Islet of Langerhans (tissue), 1 donor: ENCODE measurements at regions not wholly inside any gene's neighbourhood (a gene's known extent, or its start where the extent isn't known, plus 50 kb on each side); places are given as distances from the start of the nearest gene placed in this dataset.
A peak's percentile ranks its signal among the peaks of the same experiment; 100 is the strongest.
"Not testable (repeated sequence)": the region's sequence is repeated elsewhere in the genome, so short reads cannot be mapped to it uniquely, and the experiment has no call there.

Experiments
- FAIRE-seq: peaks from one replicate; lab custom pipeline; 2011; peaks lifted over from hg19 to GRCh38; lab: Jason Lieb, UNC

DNA sequence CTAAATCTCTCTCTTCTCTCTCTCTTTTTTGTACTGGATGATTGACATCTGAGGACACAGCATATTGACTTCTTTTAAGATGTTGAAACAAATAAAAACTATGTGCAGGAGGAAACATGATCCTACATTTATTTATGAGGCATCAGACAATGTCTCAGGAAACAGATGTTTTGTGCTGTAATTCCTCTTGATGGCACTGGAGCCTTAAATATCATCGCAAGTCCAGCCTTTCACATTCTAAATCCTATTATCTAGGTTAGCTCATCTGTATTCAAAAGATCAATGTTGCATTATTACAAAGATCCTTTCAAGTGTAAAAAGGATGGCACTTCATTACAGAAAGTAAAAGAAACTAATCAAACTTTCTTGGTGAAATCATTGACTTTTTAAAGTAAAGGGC lies 63.9 kb downstream of the MAT2B start:
- FAIRE-seq = peak; percentile 93

DNA sequence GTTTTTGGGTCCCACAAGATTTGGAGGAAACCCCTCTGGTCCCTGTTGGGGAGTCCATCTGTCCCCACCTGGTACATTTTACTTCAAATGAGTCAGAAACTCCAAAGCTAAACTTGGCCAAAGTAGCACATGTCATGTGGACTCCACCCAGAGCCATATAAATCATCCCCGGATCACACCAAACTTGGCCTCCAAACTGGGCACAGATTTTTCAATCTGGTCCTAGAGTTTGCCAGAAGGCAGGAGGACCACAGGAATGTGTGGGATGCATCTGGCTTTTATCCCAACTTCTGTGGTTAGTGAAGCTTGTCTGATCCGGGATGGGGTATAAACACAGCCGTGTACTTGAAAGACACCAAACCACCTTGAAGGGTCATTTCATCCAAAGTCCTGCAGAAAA lies 66.3 kb downstream of the MAT2B start:
- no peak for FAIRE-seq

DNA sequence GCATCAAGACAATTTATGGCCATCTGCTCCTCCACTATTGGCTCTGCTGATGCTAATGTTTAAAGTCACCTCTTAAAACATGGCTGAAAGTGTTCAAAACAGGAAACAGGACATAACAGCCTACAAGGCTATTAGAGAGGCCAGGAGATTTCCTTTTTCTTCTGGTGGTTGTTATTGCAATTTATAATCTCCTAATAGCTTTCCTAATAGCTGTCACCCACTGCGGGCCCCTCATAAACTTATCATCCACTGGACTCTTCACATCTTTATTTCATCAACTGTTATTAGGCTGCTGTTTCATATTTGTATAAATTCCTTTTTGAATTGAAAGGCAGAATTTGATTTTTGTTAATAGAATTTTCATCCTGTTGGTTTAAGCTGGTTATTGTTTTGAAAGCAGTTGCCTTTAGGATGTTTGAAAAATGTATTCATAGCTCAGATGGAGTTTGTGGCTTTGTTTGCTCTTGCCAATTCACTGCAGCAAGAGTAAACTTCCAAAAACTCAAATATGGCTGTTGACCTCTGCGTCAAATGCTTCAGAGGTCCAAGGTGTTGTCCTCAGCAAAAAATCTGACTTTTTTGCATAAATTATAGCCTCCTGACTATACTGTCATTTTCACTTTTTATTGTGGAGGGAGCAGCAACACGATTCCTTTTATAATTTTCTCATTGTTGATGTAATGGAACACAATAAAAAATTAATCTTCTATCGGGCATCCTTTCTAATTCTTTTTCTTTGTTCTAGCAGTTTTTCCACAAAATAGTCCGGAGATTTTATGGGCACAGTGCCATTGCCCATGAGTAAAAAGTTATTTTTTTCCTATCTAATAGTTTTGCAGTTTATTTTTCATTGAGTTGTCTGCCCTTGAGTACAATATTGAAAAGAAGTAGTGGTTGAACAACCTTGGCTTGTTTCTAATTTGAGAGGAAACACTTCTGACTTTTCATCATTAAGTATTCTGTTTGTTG lies 69.3 kb downstream of the MAT2B start:
- FAIRE-seq = no peak

DNA sequence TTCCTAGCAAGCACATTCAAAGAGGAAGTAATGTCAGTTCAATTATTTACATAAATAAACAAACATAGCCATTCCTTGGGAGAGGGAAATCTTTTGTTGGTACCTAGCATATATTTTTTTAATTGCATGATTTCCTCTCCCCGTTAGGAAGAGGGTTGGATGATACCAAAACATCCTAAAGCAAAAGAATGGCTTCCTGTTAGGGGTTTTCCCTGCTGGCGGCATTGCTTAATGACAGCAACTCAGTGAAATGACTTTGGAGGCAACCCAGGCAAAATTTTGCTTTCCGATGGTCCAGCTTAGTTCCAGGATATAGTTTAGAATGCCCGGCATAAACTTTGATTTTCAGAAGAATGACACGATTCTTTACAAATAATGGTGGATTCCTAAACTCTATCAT lies 73.2 kb downstream of the MAT2B start:
- no peak for FAIRE-seq

DNA sequence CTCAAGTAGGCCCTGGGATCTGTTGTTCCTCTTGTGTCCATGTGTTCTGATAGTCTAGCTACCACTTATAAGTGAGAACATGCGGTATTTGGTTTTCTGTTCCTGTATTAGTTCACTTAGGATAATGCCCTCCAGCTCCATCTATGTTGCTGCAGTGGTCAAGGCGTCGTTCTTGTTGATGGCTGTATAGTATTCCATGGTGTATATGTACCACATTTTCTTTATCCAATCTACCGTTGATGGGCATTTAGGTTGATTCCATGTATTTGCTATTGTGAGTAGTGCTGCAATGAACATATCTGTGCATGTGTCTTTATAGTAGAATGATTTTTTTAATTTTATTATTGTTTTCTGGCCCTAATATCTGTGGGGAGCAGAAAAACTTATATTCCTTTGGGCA lies 74.3 kb downstream of the MAT2B start:
- no peak for FAIRE-seq

DNA sequence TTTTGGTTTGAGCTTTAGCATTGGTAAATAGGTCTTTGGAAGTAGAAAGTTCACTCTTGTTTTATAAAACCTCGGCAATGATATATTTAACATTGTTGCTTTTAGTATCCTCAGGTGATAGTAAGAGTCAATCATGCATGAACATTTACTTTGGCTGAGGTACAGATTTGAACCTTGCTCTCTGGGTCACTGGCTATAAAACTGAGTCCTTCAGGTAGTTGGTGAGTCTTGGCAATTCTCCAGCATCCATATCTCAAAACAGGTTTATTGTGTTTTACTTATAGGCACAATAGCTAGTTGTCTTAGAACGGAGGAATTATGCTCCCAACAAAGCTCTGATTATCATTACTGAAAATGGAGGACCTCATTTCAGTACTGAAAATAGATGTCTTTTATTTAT lies 75.1 kb downstream of the MAT2B start:
- no peak for FAIRE-seq

DNA sequence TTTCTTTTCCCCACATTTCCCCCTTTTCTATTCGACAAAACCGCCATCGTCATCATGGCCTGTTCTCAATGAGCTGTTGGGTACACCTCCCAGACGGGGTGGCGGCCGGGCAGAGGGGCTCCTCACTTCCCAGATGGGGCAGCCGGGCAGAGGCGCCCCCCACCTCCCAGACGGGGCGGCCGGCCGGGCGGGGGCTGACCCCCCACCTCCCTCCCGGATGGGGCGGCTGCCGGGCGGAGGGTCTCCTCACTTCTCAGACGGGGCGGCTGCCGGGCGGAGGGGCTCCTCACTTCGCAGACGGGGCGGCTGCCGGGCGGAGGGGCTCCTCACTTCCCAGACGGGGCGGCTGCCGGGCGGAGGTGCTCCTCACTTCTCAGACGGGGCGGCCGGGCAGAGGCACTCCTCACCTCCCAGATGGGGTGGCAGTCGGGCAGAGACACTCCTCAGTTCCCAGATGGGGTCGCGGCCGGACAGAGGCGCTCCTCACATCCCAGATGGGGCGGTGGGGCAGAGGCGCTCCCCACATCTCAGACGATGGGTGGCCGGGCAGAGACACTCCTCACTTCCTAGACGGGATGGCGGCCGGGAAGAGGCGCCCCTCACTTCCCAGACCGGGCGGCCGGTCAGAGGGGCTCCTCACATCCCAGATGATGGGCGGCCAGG lies 78.2 kb downstream of the MAT2B start:
- not testable (repeated sequence) for FAIRE-seq

DNA sequence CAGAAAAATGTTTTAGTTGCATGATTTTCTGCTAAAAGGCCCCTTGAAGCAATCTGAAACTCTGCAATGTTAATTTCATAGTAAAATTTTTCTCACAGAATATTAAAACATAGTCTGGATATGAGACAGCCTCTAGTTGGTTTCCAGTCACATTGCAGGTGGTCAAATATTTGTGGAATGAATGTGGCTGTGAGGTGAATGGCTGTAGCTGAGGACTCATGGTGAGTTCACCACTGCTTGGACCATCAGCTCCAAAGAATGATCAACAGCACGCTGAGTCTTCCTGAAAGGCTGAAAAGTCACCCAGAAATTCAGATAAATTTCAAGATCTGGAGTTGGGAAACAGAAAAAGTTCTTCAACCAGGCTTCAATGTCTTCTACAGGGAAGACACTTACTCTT lies 79.8 kb downstream of the MAT2B start:
- FAIRE-seq = no peak

DNA sequence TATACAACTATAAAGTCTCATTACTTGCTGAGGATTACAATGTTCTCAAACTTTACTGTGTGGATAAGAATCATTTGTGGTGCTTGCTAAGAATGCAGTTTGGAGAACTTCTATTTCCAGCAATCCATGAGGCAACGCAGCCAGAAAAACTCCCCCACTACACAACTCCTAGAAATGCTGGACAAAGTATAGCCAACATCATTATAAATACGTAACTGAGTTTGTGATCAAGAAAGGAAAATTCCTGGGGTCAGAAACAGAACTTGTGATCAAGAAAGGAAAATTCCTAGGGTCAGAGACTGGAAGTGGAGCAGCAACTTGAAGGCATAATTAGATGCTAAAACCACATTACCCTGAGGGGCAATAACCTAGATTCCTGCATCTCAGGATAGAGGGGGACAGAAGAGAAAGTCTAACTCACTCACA lies 81.1 kb downstream of the MAT2B start:
- FAIRE-seq = no peak

DNA sequence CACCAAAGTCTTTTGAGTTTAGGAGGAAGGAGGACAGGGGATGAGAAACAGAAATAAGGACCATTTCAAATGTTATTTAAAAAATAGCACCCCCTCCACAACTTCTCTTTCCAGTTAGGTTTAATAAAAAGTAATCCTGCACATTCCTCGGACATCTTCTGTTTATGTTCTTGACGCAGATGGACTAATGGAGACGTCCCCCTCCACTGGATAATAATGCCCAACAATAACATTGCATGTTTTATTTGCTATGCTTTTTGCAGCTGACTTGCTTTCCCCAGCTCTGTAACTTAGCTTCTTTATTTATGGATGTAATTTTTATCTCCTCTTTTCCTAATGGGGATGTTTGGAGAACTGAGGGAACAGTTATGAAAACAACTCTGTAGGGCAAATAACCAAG lies 89.5 kb downstream of the MAT2B start:
- no peak for FAIRE-seq

DNA sequence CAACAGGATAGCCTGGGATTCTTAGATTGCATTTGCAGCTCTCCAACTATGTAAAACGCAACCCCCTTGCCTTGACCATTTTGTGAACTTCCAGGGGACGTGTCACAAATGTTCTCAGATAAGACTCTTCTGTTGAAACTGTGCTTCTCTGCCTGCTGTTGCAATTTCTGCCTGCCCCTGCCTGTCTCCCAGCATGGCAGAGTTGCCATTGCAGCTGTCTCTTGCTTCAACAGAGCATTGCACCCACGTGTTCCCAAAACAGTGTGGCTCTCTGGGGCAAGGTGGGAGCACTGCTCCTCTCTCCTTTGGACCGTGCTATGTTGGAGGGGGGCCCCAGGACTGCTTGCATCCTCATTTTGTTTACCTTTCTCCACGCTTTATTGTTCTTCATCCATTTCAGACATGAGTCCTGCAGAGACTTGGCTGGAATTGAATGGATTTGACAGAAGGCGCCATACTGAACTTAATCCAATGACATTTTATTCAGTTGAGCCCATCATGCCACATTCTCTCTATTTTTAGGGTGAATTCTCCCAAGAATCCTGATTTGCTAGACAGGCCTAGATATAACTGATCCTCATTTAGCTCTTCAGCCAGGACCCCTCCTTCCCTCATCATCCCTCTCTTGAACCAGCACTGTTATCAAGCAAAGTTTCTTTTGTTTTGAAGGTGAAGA lies 90.7 kb downstream of the MAT2B start:
- no peak for FAIRE-seq

DNA sequence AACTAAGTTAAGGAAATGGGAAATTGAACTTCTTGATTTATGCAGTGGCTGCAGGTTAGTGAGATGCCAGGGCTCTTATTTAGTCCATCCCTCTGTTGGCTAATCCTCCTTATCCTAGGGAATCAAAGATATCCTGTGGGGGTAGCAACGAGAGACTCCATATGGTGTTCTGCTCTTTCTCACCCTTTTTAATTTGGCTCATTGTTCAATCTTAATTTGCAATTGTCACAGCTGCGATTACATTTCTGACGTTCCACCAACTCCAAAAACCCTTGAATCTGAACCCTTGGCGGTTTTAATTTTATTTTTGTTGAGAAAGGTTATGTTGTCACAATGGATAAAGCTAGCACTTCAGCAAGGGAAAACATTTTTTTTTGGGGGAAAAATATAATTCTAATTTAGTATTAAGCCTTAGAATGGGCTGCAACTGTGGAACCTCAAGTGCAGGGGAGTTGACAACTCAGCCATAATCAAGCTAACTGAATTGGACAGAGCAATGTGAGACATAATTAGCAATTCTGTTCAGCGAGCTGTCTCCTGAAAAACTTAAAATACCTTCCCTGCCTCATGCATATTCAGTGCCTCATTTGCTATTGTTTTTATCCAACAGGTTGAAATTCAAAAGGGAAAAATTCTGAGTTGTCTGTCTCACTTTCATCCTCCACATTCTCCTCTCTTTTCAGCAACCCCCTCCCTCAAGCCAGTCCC lies 91.3 kb downstream of the MAT2B start:
- FAIRE-seq = no peak

DNA sequence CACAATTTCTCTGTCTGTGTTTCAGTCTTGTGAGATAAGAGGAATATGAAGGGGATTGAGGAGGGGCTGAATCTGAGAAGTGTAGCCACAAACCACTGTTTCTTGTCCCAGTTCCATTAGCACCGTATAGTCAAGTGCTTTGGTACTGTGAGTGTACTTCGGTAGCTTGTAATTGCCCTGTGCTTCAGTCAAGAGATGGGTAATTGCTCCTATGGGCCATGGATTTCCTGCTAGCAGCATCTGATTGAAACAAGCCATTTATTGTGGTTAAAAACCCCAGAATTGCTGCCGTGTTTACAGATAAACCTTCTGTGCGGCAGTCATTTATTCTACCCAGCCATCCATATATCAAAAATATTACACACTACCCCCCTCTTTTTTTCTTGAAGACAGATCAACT lies 98.6 kb downstream of the MAT2B start:
- no peak for FAIRE-seq

DNA sequence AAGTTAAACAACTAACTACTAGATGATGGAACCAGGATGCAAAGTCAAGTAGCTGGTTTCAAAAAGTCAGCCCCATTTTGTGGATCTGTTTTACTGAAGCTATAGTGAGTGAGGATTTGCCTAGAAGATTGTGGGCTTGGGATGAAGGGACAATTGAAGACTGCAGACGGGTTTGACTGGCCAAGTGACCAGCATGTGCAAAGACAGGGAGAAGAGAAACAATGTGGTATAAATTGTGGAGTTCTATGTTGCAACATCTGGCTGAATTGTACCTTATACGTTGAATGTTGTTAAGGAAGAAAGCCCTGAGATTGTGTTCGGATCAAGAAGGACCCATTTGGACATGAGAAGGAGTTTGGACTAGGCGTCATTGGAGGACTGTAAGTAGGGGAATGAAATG lies 101.8 kb downstream of the MAT2B start:
- no peak for FAIRE-seq

DNA sequence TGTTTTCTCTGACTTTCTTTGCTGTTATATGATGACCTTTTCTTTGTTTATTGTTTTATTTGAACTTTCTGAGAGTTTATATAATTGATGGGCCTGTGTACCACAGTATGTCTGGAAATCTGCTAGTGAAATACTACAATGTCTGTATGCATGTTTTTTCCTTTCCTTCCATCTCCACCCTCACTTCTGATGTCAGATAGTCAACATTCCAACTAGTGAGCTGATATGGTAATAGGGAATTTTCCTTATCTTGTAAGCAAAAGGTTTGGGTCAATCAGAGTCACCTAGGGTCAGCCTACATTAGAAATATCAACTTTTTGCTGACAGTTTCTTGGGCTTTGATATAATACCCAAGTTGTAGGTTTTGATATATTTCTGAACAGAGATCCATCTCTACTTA lies 103.2 kb downstream of the MAT2B start:
- FAIRE-seq = no peak

DNA sequence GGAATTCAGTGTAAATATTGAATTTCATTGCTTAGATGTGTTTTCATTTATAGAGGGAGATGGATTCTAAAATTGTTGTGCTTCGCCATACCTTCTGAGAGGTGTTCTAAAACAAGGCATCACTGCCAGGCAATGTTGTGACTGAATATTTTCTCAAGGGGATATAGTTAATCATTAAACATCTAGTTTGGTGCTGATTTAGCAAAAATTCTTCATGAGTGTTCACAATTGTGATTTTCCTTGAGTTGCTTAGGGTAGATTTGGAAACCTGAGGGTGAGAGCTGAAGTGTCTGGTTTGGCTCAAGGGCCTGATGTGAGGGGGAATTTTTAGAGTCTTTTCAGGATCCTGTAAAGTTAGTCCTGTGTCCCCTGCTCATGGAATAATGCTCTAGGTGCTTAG lies 104.5 kb downstream of the MAT2B start:
- peak; percentile 71 for FAIRE-seq

DNA sequence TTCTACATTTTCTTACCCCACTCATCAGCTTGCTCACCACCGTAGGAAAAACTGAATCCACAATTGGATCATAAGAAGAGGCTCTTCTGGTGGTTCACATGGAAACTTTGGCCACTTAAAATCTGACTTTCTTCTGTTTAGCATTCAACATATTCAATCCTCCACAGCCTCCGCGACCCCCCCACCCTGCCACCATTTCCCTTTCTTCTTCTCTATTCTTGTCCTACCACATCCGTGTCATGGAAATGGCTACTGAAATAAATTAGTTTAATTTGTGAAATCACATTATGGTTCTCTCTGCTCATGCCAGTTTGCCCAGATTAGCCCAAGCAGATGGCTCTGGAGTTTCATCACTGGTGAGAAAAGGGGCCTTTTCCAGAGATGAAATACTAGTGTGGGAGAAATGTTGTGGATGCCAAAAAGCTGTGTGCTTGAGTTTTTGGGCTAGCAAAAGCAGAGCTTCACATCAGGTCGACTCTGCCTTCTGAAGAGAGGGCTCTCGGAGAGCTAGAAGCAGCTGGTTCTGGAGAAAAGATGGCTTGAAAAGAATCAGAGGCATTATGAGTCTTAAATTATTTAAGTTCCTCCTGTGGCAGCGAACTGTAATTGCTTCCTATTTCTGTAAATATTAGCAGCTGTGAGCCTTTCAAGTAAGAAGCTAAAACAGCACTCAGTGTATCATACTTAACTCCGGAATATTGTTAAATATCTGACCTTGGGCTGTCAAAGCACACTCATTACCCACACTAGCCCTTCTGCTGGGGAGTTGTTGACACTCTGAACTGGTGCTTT lies 107.1 kb downstream of the MAT2B start:
- peak; percentile 97 for FAIRE-seq

DNA sequence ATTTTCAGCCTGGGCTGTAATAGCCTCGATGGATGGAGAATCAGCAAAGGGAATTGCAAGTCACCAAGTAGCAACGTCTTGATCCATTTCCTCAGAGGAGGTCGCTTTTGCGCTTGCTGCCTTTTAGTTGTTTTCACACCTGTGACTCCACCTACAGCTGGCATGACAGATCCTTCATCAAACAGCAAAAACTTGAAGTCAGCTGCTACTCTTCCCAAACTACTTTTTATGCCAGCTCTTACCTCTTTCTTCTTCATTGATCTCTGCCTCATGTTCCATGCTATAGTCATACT lies 107.7 kb downstream of the MAT2B start:
- FAIRE-seq = no peak

DNA sequence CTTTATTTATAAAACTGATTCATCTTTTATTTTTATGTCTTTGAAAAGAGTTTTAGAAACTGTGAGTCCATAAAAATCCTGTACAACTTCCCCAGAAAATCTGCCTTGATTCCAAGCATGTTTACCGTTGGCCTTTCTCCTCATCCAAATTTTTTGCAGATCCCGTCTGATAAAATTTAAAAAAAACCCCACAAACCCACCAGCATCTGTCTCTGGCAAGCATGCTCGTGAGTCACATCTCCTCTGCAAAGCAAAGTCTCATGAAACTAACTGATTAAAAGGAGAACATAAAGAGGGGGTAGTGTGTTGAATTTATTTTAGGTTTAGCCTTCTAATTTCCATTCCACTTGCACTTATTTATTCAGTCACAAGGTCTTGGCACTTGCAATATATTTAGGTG lies 109.4 kb downstream of the MAT2B start:
- no peak for FAIRE-seq

DNA sequence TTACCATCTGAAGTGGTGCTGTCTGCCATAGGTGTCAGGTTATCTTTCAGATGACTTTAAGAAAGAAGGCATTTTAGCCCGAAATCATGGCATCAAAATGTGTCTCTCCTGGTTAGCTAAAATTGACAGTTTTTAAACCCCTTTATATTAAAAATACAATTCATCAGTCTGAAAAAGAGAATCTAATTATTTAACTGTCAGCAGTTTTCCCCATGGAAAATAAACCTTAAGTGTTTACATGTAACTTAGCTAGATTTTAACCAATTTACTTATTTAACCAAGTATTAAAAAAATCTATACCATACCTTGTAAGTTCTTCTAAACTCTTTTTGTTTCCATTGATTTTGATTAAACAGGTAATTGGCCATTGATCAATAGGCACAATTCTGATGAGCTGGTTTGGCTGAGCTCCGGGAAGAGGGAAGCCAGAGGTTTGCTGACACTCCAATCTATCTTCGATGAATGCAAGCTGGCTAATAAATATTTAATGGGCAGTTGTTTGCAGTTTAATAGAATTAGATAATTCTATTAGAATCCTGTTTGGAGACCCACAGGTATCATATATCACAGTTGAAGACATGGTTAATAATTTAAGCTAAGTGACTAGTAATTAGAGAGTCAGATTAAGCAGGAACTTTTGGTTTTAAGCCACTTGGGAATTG lies 114.0 kb downstream of the MAT2B start:
- peak; percentile 84 for FAIRE-seq

DNA sequence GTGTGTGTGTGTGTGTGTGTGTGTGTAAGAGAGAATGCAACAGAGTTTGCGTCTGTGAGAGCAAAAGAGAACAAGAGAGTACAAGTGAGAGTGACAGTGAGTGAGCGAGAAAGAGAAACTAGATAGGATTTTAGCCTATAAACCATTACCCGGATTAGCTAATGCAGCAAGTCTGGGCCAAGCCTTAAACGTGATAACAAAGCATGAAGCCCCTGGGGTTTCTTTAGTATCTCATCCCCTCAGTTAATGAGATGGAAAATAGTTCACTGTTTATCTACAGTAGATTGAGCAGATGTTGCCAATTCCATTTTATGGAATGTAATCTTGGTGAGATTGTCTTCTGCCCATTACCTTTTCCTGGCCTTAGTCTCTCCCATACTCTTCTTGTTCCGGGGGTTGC lies 114.5 kb downstream of the MAT2B start:
- FAIRE-seq = no peak
